Left lung (tissue), 4 donors: ENCODE measurements at regions not wholly inside any gene's neighbourhood (a gene's known extent, or its start where the extent isn't known, plus 50 kb on each side); places are given as distances from the start of the nearest gene placed in this dataset.
"Not testable (repeated sequence)": the region's sequence is repeated elsewhere in the genome, so short reads cannot be mapped to it uniquely, and the experiment has no call there.

Source experiments
- ATAC-seq: fragments of 200-7000 bp; cut with Tn5 transposase; one replicate; pipeline ENCODE4 v1.9.1; 2020; ENCODE audit warnings: moderate library complexity
- DNase-seq, 4 donors: peaks; one replicate each; pipeline ENCODE4 v3.0.0-alpha.2; 2013 to 2020
- H3K27ac ChIP-seq, 2 donors: fragments of 200-600 bp; sonication (generic) in 1 of 2; one replicate each; pipeline versions ENCODE4 v1.5.0 to v1.8.0; 2020 to 2021
- H3K27me3 ChIP-seq, 2 donors: fragments of 200-600 bp; sonication (generic) in 1 of 2; one replicate each; pipeline versions ENCODE4 v1.5.0 to v1.8.0; 2020 to 2021
- H3K36me3 ChIP-seq, 2 donors: fragments of 200-600 bp; sonication (generic) in 1 of 2; one replicate each; pipeline versions ENCODE4 v1.5.0 to v1.8.0; 2020 to 2021
- H3K4me1 ChIP-seq, 2 donors: fragments of 200-600 bp; one replicate each; pipeline ENCODE4 v1.8.0; 2021
- H3K4me3 ChIP-seq, 2 donors: fragments of 200-600 bp; sonication (generic) in 1 of 2; one replicate each; pipeline versions ENCODE4 v1.5.0 to v1.8.0; 2020 to 2021; ENCODE audit warnings: mild to moderate bottlenecking in 1 of 2
- H3K9me3 ChIP-seq, 2 donors: fragments of 200-600 bp; sonication (generic) in 1 of 2; one replicate each; pipeline versions ENCODE4 v1.5.0 to v1.8.0; 2020 to 2021
- intact Hi-C, 2 donors: fragments of 100-400 bp; cut with DNase I; formaldehyde crosslinking; loops; one replicate each; pipeline versions ENCODE4 v1.11.2 to v1.14.2; 2022
- TF ChIP-seq, protein P1 (sequence below), 2 donors: fragments of 200-600 bp; sonication (generic) in 1 of 2; IDR thresholded peaks; one replicate each; pipeline versions ENCODE4 v1.5.0 to v1.8.0; 2021; ENCODE audit warnings: antibody characterized with exemption in 2 of 2
- donor health status: DM: no; HTN: yes; CAD: no.
- donor health status: DM: no; HTN: no; CAD: no.

DNA sequence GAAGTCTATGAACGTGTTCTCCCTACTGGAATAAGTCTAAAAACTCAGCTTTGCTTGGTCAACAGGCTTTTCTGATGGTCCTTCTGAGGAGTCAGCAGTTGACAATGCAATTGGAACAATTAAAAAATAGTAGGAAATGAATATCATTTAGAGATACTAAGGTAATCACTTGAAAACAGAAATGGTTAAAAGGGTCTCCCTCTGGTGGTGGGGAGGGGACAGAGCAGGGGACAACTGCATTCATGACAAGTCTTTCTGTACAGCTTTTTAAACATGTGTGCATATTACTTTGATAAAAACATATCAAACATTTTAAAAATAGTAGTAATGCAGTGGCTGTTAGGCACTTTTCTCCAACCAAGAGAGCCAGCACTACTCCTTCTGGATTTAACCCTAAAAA lies 119.9 kb upstream of the FHIT start:
- H3K27ac ChIP-seq, result no peak overlapping the region
- H3K9me3 ChIP-seq, result no peaks in the 10 kb centered on the region
- no peak for ATAC-seq
- intact Hi-C loops, result no loop called here
- no peaks in the 10 kb centered on the region for H3K36me3 ChIP-seq
- DNase-seq, result peak in 1 of 4 donors; percentile 25
- no peak overlapping the region for H3K4me3 ChIP-seq
- H3K27me3 ChIP-seq, result no peaks in the 10 kb centered on the region
- H3K4me1 ChIP-seq, result no peaks in the 10 kb centered on the region
- TF ChIP-seq, protein P1, sequence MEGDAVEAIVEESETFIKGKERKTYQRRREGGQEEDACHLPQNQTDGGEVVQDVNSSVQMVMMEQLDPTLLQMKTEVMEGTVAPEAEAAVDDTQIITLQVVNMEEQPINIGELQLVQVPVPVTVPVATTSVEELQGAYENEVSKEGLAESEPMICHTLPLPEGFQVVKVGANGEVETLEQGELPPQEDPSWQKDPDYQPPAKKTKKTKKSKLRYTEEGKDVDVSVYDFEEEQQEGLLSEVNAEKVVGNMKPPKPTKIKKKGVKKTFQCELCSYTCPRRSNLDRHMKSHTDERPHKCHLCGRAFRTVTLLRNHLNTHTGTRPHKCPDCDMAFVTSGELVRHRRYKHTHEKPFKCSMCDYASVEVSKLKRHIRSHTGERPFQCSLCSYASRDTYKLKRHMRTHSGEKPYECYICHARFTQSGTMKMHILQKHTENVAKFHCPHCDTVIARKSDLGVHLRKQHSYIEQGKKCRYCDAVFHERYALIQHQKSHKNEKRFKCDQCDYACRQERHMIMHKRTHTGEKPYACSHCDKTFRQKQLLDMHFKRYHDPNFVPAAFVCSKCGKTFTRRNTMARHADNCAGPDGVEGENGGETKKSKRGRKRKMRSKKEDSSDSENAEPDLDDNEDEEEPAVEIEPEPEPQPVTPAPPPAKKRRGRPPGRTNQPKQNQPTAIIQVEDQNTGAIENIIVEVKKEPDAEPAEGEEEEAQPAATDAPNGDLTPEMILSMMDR (IDR thresholded peaks at IDR 0.05), result no peak

DNA sequence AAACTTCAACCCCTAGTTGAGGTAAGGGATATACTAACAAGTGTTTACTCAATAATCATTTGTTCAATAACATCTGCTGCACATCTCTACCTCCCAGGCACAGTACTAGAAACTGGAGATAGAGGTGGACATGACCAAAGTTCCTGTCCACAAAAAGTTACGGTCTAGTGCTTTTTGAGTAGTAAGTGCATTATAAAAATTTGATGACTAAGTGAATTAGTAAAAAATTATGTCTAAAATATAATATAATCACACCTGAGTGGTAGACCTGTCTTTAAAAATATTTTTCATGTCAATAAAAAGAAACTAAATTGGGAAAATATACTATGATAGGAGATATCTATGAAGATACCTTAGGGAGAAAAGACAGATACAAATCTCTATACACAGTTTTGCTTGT lies 121.5 kb upstream of the FHIT start:
- Histone ChIP-seq H3K9me3 (no peaks in the 10 kb centered on the region), H3K27me3 (no peaks in the 10 kb centered on the region), H3K36me3 (no peaks in the 10 kb centered on the region), H3K27ac (no peak overlapping the region), H3K4me3 (no peak overlapping the region), H3K4me1 (no peaks in the 10 kb centered on the region)
- DNase-seq (no peak), ATAC-seq (no peak)
- TF ChIP-seq, protein P1 (IDR thresholded peaks at IDR 0.05), result no peak
- intact Hi-C loops, result no loop called here

GRCh38 chr3:61378311-61378710 lies 127.1 kb upstream of the FHIT start:
- Histone ChIP-seq H3K9me3 (no peaks in the 10 kb centered on the region), H3K27ac (no peak overlapping the region), H3K4me1 (no peaks in the 10 kb centered on the region), H3K4me3 (no peak overlapping the region), H3K27me3 (no peaks in the 10 kb centered on the region), H3K36me3 (no peaks in the 10 kb centered on the region)
- TF ChIP-seq, protein P1 (IDR thresholded peaks at IDR 0.05), result no peak
- DNase-seq, result no peak
- intact Hi-C loops, result no loop called here
- ATAC-seq, result no peak

DNA sequence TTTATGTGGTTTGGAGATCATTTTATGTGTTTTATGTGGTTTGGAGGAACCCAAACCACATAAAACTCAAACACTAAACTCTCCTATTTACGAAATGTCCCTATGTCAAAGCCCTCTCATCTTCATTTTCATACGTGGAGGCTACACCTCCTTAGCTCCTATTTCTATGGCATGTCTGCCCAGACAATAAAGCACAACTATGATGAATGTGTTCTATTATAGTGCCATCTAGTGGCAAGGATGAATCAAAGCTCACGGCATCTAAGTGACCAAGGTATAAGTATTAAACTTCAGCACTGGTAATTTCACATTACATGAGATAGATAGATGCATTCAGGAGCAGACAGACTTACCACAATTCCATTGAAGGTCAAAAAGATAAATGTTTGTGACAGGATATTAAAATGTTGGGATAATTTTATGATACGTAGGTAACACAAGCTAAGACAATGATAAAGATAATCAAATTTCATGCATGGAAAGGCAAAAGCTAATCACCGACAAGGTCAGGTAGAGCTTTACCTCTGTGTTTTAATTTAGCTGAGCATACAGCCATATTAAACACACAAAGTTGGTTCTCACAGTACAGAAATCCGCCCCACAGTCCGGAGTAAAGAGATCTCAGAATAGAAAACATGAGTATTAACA lies 130.6 kb upstream of the FHIT start:
- no peaks in the 10 kb centered on the region for H3K27me3 ChIP-seq
- no peak overlapping the region for H3K27ac ChIP-seq
- peak; percentile 88 for ATAC-seq
- H3K4me3 ChIP-seq, result no peak overlapping the region
- TF ChIP-seq, protein P1 (IDR thresholded peaks at IDR 0.05), result peak; percentile 45 to 71
- H3K9me3 ChIP-seq, result no peaks in the 10 kb centered on the region
- intact Hi-C loops, result no loop called here
- no peaks in the 10 kb centered on the region for H3K36me3 ChIP-seq
- H3K4me1 ChIP-seq, result no peaks in the 10 kb centered on the region
- DNase-seq, result peak in 1 of 4 donors; percentile 16

- no peaks in the 10 kb centered on the region for H3K4me1 ChIP-seq
- H3K4me3 ChIP-seq, result no peak overlapping the region
- no peak for ATAC-seq
- intact Hi-C loops, result no loop called here
- peaks cover 0 to 13% of the 10 kb centered on the region in 2 donors for H3K9me3 ChIP-seq
- DNase-seq, result no peak
- no peaks in the 10 kb centered on the region for H3K27me3 ChIP-seq
- H3K27ac ChIP-seq, result no peak overlapping the region
- TF ChIP-seq, protein P1 (IDR thresholded peaks at IDR 0.05), result no peak
- H3K36me3 ChIP-seq, result no peaks in the 10 kb centered on the region
Measured at GRCh38 chr3:61387817-61388216, 136.6 kb upstream of the FHIT start.

GRCh38 chr3:61393480-61393947 lies 142.3 kb upstream of the FHIT start:
- intact Hi-C loops, H3K36me3 ChIP-seq, H3K27me3 ChIP-seq, ATAC-seq, H3K27ac ChIP-seq, H3K4me3 ChIP-seq, H3K4me1 ChIP-seq: not testable (repeated sequence)
- DNase-seq, result peak in 1 of 4 donors; percentile 42
- peaks cover 0 to 29% of the 10 kb centered on the region in 2 donors for H3K9me3 ChIP-seq
